ENCODE measurements at regions not wholly inside any gene's neighbourhood (a gene's known extent, or its start where the extent isn't known, plus 50 kb on each side); places are given as distances from the start of the nearest gene placed in this dataset.

DNA sequence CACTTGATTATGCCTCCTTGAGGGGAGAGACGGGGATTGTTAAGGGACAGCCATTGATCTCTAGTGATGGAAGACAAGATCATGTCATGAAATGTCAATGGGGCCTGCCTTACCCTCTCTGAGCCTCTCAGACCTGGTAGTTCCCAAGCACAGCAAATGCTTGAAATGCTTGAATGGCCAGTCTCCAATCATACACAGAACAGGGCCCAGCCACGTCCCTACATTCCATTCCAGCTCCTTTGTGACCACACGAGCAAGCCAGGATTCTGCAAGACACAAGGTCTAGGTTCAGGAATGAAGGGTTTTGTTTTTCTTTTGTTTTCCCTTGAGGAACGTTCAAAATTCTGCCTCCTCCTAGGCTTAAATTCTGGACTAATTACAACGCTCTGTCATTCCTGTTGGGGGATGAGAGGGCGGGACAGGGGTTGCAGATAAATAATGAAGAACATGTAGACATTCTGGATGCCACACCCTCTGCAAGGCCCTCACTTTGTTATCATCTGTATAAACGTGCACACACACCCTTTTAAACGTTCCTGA is 98.1 kb upstream of the YPEL5 start:
- DNase-seq (ENCODE audit: low read depth) = no peak

DNA sequence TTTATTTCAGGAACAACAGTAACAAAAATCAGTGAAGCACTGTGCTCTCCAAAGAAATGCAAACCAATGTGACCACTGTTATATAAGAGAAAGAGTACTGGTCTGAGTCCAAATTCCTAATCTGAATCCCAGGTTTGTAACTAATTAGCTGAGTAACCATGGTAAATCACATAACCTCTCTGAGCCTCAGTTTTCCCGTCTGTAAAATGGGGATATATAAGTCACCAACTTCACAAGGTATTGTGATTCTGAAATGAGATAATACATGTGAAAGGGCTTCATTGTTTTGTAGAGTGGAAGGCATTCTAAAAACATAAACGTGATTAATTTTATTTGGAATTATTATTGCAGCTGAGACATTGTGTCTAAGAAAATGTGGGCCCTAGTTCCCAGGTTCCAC is 91.3 kb upstream of the YPEL5 start:
- no peak for DNase-seq (ENCODE audit: low read depth)

DNA sequence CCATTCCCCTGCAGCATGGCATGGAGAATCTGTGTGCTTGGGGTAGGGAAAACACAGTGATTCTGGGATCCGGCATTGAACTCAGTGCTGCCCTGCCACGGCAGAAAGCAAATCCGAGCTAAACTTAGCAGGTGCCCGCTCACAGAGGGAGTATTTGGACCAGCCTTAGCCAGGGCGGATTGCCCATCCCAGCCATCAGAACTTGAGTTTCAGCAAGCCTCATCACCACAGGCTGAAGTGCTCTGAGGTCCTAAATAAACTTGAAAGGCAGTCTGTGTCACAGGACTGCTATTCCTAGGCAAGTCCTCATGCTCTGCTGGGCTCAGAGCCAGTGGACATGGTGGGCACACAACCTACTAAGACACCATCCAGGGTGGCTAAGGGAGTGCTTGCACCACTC is 86.2 kb upstream of the YPEL5 start:
- DNase-seq (ENCODE audit: low read depth) = no peak

DNA sequence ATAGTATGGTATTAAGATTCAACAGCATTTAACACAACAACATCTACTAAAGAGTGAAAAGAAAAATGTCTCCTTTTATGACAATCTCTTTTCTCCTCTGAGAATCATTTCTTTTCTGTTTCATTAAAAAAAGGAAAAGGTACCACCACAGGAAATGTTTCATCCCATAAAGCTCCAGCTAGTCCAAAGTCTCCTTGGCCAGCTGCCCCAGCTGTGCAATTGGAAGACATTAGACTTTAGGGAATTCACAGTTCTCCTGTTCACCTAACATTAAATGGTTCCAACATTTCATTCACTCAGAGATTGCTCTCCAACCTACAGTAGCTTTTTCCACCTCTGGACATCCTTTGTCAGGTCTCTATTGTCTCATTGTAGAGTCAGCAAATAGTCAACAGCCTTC is 78.7 kb upstream of the YPEL5 start:
- DNase-seq (ENCODE audit: low read depth) = no peak

DNA sequence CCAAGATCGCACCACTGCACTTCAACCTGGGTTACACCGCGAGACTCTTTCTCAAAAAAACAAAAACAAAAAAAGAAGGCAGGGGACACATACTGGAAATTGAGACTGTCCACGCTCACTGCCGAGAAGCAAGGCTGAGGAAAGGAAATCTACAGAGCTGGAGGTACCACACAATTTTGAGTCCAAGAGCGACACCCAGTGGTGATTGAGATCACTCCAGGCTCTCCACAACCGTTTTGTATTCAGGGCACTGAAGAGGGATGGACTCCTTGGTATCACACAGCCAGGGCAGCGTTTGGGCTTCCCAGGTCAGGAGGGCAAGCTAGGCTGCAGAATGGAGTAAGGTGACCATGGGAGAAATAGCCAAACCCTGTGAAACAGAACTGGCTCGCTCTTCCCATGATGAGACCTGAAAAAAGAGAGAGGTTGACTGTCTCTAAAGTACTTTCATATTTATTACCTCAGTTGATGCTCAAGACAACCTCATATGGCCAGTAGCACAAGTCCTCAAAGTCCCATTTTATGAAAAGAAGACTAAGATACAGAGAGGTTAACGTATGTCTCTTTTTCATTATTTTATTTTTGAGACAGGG is 74.5 kb upstream of the YPEL5 start:
- peak; percentile 32 for DNase-seq (ENCODE audit: low read depth)

DNA sequence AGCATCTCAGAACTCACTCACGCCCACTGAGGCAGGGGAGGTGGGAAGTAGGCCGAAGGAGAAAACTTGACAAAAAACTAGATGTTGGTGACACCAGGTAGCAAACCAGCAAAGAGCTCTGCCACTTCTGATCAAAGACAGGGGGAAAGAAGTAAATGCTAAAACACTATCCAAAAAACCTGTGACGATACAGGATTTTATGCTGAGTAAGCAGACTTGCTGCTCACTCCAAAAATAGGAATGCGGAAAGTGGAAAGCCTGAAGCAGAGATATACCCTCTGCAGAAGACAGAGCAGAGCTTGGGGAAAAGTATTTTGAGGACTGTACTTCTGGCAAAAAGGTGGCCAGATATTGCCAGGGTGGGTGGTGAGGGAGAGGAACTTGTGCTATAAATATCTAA is 73.3 kb upstream of the YPEL5 start:
- DNase-seq (ENCODE audit: low read depth) = no peak

DNA sequence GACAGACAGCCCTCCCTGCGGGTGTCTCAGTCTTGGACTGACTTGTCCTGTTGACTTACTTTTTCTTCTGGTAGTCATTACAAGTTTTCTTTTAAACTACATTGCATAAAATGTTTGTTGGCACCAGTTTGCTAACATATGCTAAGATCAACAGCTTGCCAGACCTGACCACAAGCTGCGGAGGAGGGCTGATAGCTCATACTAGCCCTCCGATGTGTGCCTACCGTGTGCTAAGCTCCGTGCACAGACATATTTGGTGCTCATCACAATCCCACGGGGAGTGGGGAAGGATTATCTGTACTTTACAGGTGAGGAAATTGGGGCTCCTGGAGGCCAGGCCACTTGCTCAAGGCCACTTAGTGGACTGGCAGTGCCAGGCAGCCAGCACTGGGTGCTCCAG is 72.8 kb upstream of the YPEL5 start:
- DNase-seq (ENCODE audit: low read depth) = no peak

DNA sequence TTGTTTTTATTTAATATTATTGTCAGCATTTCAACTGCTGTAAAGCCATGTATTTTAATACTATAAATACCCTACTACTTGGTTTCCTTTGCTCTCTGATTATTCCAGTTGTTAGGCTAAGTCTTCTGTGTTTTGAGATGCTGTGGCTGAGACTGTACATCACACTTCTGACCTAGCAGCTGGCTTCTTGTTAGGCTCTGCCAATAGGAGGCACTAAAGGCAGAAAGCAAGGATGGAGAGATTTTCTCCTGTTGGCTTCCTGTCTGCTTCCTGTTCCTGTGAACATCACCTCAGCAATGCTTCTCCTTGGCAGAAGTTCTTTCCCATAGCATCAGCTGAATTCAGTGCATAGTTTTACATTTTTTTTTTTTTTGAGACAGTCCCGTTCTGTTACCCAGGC is 68.3 kb upstream of the YPEL5 start:
- no peak for DNase-seq (ENCODE audit: low read depth)

DNA sequence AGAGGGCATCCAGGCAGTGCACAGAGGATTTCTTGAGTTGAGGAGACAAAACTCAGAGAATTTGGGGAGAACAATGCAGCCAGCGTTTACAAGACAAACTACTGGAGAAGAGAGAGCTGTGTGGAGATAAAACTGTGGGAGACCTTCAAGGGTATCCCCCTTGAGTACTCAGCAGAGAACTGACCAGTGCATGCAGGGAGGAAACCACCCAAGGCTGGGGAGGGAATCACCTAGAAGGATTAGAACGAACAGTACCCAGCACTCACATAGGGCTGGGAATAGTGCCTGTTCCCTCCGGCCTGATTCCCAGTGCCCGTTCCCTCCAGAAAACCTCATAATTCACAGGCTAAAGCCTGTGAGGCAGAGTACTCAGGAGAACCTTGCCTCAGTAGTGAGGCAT is 61.9 kb upstream of the YPEL5 start:
- no peak for DNase-seq (ENCODE audit: low read depth)

DNA sequence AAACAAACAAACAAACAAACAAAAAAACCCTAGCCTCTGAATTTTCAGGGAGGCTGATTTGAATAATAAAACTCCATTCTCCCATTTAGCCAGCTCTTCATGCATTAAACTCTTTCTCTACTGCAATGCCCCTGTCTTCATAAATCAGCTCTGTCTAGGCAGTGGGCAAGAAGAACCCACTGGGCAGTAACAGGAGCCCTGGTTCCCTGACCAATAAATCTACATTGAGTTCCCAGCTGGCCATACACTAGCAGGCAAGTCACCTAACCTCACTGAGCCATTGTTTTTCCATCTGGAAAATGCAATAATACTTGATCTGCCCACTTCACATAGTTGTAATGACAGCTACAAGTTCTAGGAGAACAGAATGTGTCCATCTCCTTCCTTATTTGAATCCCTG is 57.6 kb upstream of the YPEL5 start:
- DNase-seq (ENCODE audit: low read depth) = no peak

DNA sequence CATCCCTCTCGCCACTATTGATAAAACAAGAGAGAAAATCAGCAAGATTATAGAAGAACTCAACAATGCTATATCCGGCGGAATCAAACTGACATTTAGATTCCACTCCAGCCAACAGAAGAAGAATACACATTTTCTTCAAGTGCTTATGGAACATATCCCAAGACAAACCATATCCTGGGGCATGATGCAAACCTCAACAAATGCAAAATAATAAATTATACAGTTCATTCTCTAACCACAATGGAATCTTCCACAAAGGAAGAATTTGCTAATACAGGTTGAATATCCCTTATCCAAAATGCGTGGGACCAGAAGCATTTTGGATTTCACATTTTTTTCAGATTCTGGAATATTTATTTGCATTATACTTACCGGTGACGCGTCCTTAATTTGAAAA is 51.4 kb upstream of the YPEL5 start:
- DNase-seq (ENCODE audit: low read depth) = no peak

DNA sequence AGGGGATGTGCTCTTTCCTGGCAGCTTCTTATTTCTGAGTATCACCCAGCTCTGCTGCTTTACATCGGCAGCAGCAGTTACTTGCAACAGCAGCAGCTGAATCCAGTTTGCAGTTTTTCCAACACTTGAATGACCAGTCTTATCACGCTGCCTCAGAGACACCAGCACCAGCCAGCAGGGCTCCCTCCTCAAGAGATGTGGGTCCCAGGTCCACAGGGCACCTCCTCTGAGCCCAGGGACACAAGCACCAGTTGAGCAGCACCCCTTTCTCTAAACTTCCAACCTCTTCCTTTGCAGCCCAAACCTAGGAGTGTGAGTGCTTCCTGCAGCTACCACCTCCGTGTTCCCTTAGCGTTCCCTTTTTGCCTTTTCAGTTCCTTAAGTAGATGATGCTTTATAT is 50.4 kb upstream of the YPEL5 start:
- no peak for DNase-seq (ENCODE audit: low read depth)

All from activated T-cell treated with anti-CD3 and anti-CD28 coated beads for 1 hour (primary cell).